ENCODE measurements at regions not wholly inside any gene's neighbourhood (a gene's known extent, or its start where the extent isn't known, plus 50 kb on each side); places are given as distances from the start of the nearest gene placed in this dataset.

DNA sequence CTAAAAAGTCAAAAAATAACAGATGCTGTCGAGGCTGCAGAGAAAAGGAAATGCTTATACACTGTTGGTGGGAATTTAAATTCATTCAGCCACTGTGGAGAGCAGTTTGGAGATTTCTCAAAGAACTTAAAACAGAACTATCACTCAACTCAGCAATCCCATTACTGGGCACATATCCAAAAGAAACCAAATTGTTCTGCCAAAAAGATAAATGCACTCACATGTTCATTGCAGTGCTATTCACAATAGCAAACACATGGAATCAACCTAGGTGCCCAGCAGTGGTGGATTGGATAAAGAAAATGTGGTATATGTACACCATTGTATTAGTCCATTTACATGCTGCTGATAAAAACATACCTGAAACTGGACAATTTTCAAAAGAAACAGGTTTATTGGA, 116.0 kb upstream of the VGLL2 start:
- no peak for TF ChIP-seq POLR2A (IDR thresholded peaks at IDR 0.05)
- TF ChIP-seq, protein P1, sequence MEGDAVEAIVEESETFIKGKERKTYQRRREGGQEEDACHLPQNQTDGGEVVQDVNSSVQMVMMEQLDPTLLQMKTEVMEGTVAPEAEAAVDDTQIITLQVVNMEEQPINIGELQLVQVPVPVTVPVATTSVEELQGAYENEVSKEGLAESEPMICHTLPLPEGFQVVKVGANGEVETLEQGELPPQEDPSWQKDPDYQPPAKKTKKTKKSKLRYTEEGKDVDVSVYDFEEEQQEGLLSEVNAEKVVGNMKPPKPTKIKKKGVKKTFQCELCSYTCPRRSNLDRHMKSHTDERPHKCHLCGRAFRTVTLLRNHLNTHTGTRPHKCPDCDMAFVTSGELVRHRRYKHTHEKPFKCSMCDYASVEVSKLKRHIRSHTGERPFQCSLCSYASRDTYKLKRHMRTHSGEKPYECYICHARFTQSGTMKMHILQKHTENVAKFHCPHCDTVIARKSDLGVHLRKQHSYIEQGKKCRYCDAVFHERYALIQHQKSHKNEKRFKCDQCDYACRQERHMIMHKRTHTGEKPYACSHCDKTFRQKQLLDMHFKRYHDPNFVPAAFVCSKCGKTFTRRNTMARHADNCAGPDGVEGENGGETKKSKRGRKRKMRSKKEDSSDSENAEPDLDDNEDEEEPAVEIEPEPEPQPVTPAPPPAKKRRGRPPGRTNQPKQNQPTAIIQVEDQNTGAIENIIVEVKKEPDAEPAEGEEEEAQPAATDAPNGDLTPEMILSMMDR (IDR thresholded peaks at IDR 0.05) = no peak

Measured in Peyer's patch (tissue), 4 donors.